HG02885 (cell line): ENCODE measurements at regions not wholly inside any gene's neighbourhood (a gene's known extent, or its start where the extent isn't known, plus 50 kb on each side); places are given as distances from the start of the nearest gene placed in this dataset.
"Not testable (repeated sequence)": the region's sequence is repeated elsewhere in the genome, so short reads cannot be mapped to it uniquely, and the experiment has no call there.

ENCODE experiments used
- ATAC-seq: cut with Tn5 transposase; IDR thresholded peaks from one replicate; pipeline ENCODE4 v1.9.1; 2021; ENCODE audit warnings: mild to moderate bottlenecking; ENCODE audit not compliant: unreplicated experiment, poor library complexity

DNA sequence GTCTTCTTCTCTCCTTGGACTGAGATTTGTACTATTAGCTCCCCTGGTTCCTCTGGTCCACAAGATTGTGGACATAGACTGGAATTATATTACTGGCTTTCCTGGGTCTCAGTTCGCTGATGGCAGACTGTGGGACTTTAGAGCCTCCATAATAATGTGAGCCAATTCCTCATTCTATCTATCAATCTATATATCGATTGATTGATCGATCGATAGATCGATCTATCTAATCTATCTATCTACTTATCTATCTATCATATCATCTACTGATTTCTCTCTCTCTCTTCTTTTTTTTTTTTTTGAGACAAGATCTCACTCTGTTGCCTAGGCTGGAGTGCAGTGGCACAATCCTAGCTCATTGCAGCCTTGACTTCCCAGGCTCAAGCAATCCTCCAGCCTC, 51.5 kb upstream of the DDR1 start:
- ATAC-seq = no peak

DNA sequence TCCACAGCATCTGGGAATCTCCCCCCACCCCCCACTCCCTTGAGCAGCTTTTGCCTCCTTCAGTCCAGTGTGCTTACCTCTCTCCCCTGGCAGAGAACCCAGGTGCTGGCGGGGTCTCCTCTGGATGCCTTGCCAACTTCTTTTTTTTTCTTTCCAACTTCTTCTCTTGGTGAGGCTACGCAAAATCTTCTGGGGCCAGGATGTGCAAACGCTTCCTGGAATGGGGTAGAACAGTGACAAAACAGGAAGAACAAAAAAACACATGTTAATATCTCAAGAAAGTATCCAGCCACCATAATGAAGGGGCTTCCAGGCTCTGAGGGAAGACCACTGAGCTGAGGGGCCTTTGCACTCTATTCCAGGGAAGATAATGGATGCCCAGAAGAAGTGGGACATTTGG, 53.9 kb upstream of the DDR1 start:
- ATAC-seq = no peak

DNA sequence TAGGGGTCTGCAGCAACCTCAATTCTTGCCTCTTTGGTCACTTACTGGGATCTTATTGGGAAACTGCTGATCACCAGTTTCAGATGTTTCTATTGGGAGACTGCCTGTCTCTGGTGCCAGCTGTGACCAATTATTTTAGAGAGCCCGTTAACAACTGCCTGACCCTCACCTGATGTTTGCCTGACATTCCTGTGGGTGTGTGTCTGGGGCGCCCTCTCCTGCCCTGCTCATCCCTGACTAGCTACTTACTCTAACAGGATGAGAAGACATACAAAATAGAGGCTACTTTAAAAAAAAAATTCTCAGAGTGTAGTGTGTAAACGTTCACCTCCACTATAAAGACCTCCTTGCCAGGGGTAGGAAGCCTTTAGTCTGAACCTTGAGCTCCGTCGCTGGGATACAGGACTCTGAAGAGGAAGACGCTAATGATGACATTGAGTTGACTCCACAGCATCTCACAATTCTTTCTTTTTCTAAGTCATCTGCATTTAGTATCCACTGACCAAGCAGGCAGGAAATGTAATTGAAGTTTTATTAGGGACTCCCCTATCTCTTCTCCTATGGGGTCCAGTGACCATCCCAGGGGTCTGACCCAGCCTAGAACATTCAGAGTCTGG, 54.6 kb upstream of the DDR1 start:
- no peak for ATAC-seq

DNA sequence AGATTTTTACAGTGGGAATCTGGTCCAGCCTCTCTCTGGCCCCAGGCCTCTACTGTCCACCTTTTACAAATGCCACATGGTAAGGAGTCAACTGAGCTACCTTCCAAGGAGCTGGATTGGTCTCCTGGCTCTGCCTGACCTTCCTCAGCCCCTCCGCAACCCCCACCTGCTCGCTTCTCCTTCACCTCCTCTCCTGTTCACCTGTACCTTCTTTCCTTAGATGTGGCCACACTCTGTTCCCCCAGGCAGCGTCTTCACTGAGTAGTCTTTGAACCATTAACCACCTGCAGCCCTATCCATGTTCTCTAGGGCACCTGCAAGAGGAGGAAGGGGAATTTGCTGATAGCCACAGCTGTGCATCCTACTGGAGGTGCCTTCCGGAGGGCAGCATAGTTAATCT, 55.3 kb upstream of the DDR1 start:
- no peak for ATAC-seq

DNA sequence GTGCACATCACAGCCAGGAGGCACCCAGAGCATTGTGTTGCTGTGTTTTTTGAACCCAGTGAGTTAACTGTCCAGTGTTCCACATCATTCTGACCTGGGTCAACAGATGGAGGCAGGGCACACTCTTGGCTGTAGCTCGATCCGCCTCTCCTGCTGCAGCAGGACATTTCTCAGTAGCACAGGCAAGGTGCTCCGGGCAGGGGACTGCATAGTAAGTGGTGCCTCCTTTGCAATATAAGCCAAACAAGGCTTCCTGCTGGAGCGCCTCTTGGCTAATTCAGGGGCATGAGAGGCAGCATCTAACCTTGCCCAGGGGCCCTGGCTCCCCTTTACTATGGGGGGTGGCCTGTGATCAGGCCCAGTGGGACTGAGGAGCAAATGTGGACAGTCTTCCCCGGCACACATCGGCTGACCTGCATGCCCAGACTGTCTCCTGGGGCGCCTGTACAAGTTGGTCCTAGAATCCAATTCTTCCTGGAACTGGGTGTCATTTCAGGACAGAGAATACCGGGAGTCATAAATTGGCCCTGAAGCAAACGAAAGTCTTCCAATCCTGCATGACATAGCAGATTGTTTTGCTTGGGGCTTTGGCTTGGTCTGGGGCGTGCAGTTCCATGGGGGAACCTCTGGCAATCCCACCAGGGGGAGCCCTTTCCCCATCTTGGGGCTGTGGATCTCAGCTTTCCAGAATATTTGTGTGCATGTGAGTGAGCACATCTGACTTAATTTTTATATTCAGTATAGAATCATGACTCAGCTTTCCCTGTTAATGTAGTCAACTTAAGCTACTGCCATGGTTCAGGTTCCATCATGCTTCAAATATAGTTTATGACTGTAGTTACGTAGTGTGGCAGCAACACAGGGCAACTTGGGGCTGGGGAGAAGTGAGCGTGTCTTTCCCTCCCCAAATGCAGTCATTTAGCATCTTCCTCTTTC, 56.0 kb upstream of the DDR1 start:
- ATAC-seq = no peak

DNA sequence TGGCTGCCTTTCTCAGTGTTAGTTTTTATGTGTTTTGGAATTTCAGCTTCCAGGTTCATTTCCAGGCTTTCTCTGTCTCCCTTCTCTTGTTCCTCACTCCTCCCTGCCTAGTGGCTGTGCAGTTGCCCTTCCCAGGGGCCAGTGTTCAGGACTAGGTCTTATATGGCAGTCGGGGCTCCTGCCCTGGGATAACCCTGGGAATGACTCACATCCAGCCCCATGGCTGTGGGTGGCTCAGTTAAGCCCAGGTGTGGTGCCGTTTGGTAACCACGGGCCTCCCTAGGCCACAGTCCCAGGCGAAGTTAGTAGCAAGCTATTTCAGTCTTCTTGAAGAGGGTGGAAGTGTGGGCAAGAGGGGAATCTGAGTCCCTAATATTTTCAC, 57.4 kb upstream of the DDR1 start:
- no peak for ATAC-seq

DNA sequence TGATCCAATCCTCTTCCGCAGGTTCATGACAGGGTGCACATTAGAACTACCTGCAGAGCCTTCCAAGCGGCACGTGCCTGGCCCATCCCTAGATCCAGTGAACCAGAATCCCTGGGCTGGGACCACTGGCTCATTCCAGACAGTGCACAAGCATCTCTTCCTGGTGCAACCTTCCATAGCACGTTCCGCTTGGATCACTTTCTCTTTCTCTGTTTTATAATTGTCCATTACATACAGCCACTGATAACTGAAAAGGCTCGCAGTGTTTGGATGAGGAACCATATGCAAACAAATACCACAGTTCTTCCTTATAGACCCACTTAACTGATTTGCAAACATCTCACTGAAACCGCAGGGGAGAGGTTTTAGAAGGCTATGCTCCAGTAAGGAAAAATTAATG, 59.6 kb upstream of the DDR1 start:
- ATAC-seq = no peak

DNA sequence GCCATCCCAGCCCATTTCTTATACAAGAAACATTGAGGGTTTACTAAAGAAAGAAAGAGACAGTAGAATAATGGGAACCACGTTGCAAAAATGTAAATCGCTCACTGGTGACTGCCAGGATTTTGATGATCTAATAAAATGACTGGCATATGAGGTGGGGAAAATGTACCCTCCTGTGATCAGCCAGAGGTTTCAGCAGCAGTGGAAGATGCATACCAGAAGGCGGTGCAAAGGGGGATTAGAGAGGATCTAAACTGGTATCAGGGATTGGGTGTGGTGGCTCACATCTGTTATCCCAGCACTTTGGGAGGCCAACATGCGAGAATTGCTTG, 60.8 kb upstream of the DDR1 start:
- no peak for ATAC-seq

DNA sequence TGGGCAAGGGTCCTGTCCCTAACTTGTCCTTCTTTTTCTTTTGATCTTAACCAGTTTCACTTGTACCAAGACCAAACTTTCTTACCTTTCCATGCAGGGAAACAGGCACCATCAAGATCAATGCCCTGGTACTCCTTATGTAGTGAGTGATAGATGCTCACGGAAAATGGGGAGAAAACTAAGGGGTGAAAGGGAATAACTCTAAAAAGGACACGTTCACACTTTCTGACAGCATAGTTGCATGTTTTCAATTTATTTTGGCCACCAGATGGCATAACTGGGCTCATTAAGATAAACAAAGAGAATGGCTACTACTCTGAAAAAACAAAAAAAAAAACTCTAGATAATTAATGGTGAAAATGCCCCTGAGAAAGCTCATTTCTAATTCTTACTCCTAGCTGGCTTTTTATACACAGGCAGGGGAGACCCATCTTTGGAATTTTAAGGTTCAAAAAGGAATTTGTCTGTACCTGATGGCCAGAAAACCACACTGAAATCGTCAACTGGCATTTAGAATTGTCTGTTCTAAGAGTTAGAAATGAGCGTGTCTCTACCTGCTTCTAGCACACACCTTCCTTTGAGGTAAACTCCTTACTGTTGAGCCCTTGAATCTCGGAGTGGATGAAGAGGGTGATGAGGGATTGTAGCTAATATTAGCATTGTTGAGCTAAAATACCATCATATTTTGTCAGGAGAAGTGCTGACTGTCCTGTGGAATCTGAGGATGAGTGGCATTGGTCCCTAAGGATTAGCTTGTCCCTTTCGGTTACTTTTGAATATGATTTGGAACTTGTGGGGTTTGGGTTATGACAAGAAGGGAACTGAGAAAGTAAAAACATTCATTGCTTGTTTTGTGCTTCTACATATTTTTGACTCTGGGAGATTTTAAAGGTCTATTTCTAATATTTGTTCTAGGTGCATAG, 62.2 kb upstream of the DDR1 start:
- no peak for ATAC-seq

DNA sequence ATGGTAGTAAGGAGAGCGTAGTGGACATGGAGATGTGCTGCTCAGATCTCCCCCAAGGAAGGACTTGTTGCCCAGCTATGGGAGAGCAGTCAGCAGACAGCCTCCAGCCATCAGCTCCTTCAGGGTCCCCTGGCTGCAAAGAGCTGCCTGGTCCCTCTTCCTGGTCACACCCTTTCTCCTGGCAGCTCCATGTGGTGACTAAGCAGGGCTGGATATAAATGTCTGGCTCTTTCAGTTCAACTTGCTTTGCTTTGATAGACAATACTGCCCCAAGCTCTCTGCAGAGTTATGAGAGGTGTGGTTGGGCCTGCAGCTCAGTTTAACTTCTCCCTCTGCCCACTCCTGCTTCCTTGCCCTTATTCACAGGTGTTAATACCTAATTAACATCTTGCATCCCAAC, 64.1 kb upstream of the DDR1 start:
- no peak for ATAC-seq

DNA sequence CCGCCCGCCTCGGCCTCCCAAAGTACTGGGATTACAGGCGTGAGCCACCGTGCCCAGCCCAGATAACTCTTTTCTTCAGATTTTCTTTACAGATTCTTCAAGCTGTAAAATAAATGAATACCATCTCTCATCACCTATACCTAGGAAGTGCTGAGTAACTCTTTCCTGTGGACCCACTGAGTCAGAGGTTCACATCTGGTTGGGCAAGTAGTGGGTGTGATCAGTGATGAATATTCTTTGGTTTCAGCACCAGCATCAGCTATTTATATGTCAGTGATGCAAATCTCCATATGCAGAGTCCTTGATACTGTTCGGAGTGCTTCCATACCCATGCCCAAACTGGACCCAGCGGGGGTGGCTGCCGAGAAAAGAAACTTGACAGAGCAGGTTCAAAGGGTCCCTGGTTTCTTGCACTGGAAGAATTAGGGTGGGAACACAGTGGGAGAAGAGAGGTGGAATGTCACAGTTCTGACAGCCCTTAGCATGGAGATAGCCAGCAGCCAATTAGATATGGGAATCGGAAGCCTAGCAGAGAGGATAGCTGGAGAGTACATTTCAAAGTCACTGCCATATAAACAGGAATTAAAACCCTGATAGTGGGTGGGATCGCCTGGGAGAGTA, 64.9 kb upstream of the DDR1 start:
- no peak for ATAC-seq

DNA sequence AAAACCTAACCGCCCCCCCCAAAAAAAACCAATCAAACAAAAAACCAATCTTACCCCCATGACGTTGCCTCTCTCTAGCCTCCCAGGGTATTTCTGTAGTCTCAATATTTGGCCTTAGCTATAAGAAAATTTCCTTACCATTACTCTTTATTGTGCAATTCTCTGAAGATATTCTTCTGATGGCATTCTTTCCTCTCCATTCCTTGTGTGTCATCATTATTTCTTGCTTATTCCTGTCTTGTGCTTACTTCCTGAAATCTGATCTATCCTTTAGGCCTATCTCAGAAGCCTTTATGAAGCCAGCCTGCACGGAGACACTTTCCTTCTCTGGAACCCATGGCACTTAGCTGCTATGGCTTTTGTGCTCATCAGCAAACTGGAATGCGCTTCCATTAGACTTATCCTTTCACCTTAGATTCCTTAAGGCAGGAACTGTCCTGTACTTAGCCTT, 65.9 kb upstream of the DDR1 start:
- no peak for ATAC-seq

DNA sequence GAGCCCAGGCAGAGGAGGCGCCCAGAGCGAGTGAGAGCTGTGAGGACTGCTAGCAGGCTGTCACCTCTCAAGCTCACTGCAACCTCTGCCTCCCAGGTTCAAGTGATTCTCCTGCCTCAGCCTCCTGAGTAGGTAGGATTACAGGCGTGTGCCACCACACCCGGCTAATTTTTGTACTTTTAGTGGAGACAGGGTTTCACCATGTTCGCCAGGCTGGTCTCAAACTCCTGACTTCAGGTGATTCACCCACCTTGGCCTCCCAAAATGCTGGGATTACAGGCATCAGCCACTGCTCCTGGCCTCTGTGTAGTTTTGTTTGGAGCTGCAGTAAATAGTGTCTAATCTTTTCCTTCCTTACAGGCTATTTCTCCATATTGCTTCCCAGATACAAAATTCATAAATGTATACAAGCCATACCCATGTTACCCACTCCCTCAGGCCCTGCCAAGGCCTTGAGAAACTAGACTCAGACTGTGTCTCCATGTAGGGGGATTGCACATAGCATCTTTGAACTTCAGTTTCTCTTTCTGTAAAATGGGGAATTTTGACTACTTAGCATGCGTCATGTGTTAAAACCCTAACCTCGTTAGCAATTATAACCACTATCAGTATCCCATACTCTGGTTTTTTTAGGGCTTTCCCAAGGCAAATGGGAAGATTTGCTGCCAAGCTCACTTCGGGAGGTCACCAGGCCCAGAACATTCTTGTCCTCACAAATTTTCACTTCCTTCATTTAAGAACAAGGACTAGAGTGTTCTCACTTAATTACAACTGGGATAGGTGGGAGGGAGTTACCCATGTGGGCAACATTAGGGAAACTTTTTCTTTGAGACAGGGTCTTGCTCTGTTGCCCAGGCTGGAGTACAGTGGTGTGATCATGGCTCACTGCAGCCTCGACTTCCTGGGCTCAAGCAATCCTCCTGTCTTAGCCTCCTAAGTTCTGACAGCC, 67.3 kb upstream of the DDR1 start:
- no peak for ATAC-seq

DNA sequence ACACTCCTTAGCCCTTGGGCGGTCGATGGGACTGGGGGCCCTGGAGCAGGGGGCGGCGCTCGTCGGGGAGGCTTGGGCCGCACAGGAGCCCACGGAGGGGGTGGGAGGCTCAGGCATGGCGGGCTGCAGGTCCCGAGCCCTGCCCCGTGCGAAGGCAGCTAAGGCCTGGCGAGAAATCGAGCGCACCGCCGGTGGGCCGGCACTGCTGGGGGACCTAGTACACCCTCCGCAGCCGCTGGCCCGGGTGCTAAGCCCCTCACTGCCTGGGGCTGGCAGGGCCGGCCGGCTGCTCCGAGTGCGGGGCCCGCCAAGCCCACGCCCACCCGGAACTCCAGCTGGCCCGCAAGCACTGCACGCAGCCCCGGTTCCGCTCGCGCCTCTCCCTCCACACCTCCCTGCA, 68.0 kb upstream of the DDR1 start:
- not testable (repeated sequence) for ATAC-seq

DNA sequence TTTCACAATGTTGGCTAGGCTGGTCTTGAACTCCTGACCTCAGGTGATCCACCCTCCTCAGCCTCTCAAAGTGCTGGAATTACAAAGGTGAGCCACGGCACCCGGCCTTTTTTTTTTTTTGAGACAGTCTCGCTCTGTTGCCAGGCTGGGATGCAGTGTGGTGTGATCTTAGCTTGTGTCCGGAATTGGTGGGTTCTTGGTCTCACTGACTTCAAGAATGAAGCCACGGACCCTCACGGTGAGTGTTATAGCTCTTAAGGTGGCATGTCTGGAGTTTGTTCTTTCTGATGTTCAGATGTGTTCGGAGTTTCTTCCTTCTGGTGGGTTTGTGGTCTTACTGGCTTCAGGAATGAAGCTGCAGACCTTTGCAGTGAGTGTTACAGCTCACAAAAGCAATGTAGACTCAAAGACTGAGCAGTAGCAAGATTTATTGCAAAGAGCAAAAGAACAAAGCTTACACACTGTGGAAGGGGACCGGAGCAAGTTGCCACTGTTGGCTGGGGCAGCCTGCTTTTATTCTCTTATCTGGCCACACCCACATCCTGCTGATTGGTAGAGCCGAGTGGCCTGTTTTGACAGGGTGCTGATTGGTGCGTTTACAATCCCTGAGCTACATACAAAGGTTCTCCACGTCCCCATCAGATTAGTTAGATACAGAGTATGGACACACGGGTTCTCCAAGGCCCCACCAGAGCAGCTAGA, 69.1 kb upstream of the DDR1 start:
- not testable (repeated sequence) for ATAC-seq

DNA sequence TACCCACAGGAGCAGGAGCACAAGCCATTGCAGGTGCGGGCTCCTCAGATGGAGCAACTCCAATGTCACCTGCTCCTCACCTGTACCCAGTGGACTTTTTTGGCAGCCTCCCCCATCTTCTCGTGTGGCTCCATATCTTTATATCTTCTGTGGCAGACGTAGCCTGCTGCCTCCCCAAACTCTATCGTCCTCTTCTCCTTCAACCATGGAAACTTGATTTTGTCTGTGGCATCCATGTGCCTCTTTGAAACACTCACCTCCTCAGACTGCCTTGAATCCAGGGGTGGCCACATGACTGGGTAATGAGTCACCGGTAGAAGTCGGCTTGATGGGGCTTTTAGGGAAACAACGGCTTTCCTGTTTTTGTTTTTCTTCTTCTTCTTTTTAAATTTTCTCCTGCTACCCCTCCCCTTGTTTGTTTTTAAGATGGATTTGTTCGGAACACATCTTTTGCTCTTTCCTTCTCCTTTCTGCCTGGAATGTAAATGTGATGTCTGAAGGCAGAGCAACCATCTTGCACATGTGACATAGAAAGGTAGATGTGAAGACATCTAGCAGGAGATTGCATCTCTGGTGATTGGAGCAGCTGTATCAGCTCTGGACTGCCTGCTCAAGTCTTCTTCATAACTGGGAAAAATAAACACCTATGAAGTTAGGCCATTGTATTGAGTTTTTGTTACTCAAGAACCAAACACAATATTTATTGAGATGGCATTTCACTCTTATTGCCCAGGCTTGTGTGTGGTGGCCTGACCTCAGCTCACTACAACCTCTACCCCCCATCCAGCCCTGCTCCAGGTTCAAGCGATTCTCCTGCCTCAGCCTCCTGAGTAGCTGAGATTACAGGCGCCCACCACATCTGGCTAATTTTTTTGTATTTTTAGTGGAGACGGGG, 69.9 kb upstream of the DDR1 start:
- ATAC-seq = no peak

DNA sequence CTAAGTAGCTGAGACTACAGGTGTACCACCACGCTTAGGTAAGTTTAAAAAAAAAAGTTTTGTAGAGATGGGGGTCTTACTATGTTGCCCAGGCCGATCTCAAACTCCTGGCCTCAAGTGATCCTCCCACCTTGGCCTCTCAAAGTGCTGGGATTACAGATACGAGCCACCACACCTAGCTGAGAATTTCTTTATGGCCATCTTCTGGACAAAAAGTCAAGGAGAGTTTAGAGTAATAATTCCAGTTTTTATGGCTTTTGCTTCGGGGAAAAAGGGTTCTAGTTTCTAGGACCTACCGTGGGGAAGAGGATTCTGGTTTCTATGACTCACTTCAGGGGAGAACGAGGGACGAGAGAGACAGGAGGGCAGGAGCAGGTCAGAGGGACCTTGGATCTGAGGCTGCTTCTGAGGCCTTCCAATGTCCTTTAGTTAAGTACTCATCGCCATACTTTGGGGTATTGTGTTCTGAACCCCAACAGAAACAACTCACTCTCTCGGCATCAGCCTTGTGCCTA, 69.3 kb upstream of the IER3 start:
- no peak for ATAC-seq
